ENCODE measurements at regions not wholly inside any gene's neighbourhood (a gene's known extent, or its start where the extent isn't known, plus 50 kb on each side); places are given as distances from the start of the nearest gene placed in this dataset.

- H3K27ac ChIP-seq (ENCODE audit: low read length): no peak overlapping the region
- no peaks in the 10 kb centered on the region for H3K9me3 ChIP-seq (replicated peaks; ENCODE audit: control insufficient read depth, low read depth, low read length)
- DNase-seq: no peak
- no peaks in the 10 kb centered on the region for H3K36me3 ChIP-seq (ENCODE audit: control insufficient read depth, insufficient read depth, low read length)
- no peaks in the 10 kb centered on the region for H3K4me1 ChIP-seq (ENCODE audit: control insufficient read depth, insufficient read depth, low read length)
- no CpG with 5 or more reads among the region's 3 CpGs for WGBS (ENCODE audit: insufficient coverage)
- no peak overlapping the region for H3K4me3 ChIP-seq (ENCODE audit: low read length)
- no peaks in the 10 kb centered on the region for H3K27me3 ChIP-seq (ENCODE audit: control insufficient read depth, insufficient read depth, low read length)
These were observed 377.5 kb downstream of the CENPC start for GRCh38 chr4:67167849-67168248.

- H3K4me3 ChIP-seq (ENCODE audit: low read length): no peak overlapping the region
- H3K9me3 ChIP-seq (replicated peaks; ENCODE audit: control insufficient read depth, low read depth, low read length): no peaks in the 10 kb centered on the region
- no peaks in the 10 kb centered on the region for H3K36me3 ChIP-seq (ENCODE audit: control insufficient read depth, insufficient read depth, low read length)
- no peak for DNase-seq
- no peak overlapping the region for H3K27ac ChIP-seq (ENCODE audit: low read length)
- WGBS (ENCODE audit: insufficient coverage): no CpG with 5 or more reads among the region's 2 CpGs
- H3K27me3 ChIP-seq (ENCODE audit: control insufficient read depth, insufficient read depth, low read length): no peaks in the 10 kb centered on the region
- H3K4me1 ChIP-seq (ENCODE audit: control insufficient read depth, insufficient read depth, low read length): no peaks in the 10 kb centered on the region
These were observed 382.6 kb downstream of the CENPC start for GRCh38 chr4:67162690-67163089.

DNA sequence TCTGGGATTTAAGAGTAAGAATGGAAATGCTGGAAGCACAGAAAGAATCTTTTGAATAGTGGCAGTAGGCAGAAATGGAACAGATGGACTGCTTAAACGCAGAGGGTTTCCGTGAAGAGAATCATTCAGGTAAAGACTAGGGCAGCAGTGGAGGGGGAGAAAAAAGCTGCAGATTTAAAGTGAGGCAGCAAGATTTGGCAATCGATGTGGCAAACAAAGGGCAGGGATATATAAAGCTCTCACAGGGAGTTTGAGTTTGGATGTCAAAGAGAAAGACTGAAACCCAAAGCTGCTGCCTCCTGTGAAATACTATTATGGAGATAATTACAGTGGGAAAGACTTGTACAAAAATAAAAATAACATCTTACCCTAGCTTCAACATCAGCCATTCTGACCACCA, 384.0 kb downstream of the CENPC start:
- no peak for DNase-seq
- no peaks in the 10 kb centered on the region for H3K27me3 ChIP-seq (ENCODE audit: control insufficient read depth, insufficient read depth, low read length)
- no peak overlapping the region for H3K27ac ChIP-seq (ENCODE audit: low read length)
- no peak overlapping the region for H3K4me3 ChIP-seq (ENCODE audit: low read length)
- H3K36me3 ChIP-seq (ENCODE audit: control insufficient read depth, insufficient read depth, low read length): no peaks in the 10 kb centered on the region
- no peaks in the 10 kb centered on the region for H3K9me3 ChIP-seq (replicated peaks; ENCODE audit: control insufficient read depth, low read depth, low read length)
- no peaks in the 10 kb centered on the region for H3K4me1 ChIP-seq (ENCODE audit: control insufficient read depth, insufficient read depth, low read length)
- WGBS (ENCODE audit: insufficient coverage): 67% methylated on average over 3 of the region's 3 CpGs

DNA sequence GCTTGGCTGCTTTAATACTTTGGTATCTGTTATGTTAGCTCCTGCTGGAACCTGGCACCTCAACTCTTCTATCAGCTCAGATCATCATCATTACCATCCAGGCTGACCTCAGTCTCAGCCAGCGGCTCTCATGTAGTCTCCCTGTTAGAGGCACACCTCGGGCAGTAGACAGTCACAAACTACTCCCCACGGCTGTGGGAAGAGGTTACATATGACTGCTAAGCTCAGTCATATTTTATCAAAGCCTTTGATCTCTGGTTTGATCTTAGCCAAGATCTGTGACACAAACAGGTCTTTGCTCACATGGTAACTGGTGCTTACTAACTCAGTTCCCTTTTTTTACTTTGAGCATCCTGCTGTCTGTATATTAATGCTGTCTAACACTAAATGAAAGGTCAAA, 384.9 kb downstream of the CENPC start:
- H3K27ac ChIP-seq (ENCODE audit: low read length): no peak overlapping the region

GRCh38 chr4:67158666-67159065, 386.6 kb downstream of the CENPC start:
- Histone ChIP-seq H3K27me3 (ENCODE audit: control insufficient read depth, insufficient read depth, low read length) (no peaks in the 10 kb centered on the region), H3K36me3 (ENCODE audit: control insufficient read depth, insufficient read depth, low read length) (no peaks in the 10 kb centered on the region), H3K9me3 (replicated peaks; ENCODE audit: control insufficient read depth, low read depth, low read length) (no peaks in the 10 kb centered on the region), H3K27ac (ENCODE audit: low read length) (no peak overlapping the region), H3K4me3 (ENCODE audit: low read length) (no peak overlapping the region), H3K4me1 (ENCODE audit: control insufficient read depth, insufficient read depth, low read length) (no peaks in the 10 kb centered on the region)
- DNase-seq: peak; percentile 53
- no CpG with 5 or more reads among the region's 1 CpG for WGBS (ENCODE audit: insufficient coverage)

More for the DNA sequence above, 384.9 kb downstream of the CENPC start:
- no peaks in the 10 kb centered on the region for H3K9me3 ChIP-seq (replicated peaks; ENCODE audit: control insufficient read depth, low read depth, low read length)
- WGBS (ENCODE audit: insufficient coverage): 20% methylated on average over 1 of the region's 3 CpGs
- no peaks in the 10 kb centered on the region for H3K36me3 ChIP-seq (ENCODE audit: control insufficient read depth, insufficient read depth, low read length)
- no peak for DNase-seq
- no peak overlapping the region for H3K4me3 ChIP-seq (ENCODE audit: low read length)
- H3K27me3 ChIP-seq (ENCODE audit: control insufficient read depth, insufficient read depth, low read length): no peaks in the 10 kb centered on the region
- H3K4me1 ChIP-seq (ENCODE audit: control insufficient read depth, insufficient read depth, low read length): no peaks in the 10 kb centered on the region

DNA sequence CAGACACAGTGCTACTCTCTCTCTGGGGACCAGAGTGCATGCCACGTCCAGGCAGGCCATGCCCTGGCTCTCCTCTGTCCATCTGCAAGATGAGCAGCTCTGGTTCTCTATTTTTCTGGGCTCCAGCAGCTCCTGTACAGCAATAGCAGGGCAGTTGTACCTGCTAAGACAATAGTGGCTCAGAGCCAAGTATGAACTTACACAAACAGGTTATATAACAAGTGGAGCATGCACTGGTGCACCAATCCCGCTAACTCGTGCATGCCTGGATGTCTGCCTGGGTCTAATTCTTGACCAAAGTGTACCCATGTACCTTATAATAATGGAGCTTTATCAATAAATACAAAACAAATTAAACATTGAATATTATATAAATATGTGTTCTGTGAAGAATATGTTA, 392.3 kb downstream of the CENPC start:
- no peaks in the 10 kb centered on the region for H3K4me1 ChIP-seq (ENCODE audit: control insufficient read depth, insufficient read depth, low read length)
- no peaks in the 10 kb centered on the region for H3K9me3 ChIP-seq (replicated peaks; ENCODE audit: control insufficient read depth, low read depth, low read length)
- no peaks in the 10 kb centered on the region for H3K36me3 ChIP-seq (ENCODE audit: control insufficient read depth, insufficient read depth, low read length)
- H3K4me3 ChIP-seq (ENCODE audit: low read length): no peak overlapping the region
- H3K27ac ChIP-seq (ENCODE audit: low read length): no peak overlapping the region
- 67% methylated on average over 1 of the region's 3 CpGs for WGBS (ENCODE audit: insufficient coverage)
- peak; percentile 5 for DNase-seq
- H3K27me3 ChIP-seq (ENCODE audit: control insufficient read depth, insufficient read depth, low read length): no peaks in the 10 kb centered on the region

DNA sequence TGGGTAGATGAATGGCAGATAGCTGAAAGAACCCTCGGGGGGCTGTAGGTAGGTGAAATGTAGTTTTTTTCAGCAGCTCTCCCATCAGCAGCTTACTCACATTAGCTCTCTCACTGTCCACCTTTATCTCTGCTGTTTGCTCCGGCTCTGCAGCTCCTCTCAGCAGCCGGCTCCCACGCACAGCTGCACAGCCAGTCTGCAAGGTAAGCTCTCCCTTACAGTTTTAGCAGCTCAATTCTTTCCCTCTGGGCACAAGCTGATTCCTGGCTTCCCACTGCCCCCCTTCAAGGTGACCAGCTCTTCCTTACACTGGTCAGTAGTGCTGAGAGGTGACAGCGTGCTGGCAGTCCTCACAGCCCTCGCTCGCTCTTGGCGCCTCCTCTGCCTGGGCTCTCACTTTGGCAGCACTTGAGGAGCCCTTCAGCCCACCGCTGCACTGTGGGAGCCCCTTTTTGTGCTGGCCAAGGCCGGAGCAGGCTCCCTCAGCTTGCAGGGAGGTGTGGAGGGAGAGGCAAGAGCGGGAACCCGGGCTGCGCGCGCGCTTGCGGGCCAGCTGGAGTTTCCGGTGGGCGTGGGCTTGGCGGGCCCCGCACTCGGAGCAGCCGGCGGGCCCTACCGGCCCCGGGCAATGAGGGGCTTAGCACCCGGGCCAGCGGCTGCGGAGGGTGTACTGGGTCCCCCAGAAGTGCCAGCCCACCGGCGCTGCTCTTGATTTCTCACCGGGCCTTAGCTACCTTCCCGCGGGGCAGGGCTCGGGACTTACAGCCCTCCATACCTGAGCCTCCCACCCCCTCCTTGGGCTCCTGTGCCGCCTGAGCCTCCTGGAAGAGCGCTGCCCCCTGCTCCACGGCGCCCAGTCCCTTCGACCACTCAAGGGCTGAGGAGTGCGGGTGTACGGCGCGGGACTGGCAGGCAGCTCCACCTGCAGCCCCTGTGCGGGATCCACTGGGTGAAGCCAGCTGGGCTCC, 393.6 kb downstream of the CENPC start:
- H3K9me3 ChIP-seq (replicated peaks; ENCODE audit: control insufficient read depth, low read depth, low read length): no peaks in the 10 kb centered on the region
- no peak for DNase-seq
- no peak overlapping the region for H3K4me3 ChIP-seq (ENCODE audit: low read length)
- H3K27ac ChIP-seq (ENCODE audit: low read length): no peak overlapping the region
- no peaks in the 10 kb centered on the region for H3K4me1 ChIP-seq (ENCODE audit: control insufficient read depth, insufficient read depth, low read length)
- H3K36me3 ChIP-seq (ENCODE audit: control insufficient read depth, insufficient read depth, low read length): no peaks in the 10 kb centered on the region
- WGBS (ENCODE audit: insufficient coverage): 74% methylated on average over 32 of the region's 45 CpGs
- no peaks in the 10 kb centered on the region for H3K27me3 ChIP-seq (ENCODE audit: control insufficient read depth, insufficient read depth, low read length)

DNA sequence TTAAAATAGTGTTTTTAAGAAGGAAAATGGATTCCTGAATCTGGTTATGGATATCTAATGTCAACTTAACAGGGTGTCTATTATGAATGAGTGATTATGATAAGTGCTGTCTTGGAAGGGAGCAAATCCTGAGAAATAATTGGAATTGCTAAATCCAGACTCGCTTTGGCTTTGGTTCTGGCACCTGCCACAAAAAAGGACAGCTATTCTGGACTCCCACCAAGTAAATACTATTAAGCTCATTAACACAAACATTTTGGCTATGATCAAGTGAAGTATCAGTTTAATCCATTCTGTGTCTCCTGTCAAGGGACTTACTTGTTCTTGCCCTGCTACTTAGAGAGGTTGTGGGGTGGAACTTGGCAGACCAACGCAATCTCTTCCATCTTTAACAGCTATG, 403.7 kb downstream of the CENPC start:
- Histone ChIP-seq H3K36me3 (ENCODE audit: control insufficient read depth, insufficient read depth, low read length) (no peaks in the 10 kb centered on the region), H3K4me3 (ENCODE audit: low read length) (no peak overlapping the region), H3K27me3 (ENCODE audit: control insufficient read depth, insufficient read depth, low read length) (no peaks in the 10 kb centered on the region), H3K27ac (ENCODE audit: low read length) (no peak overlapping the region), H3K9me3 (replicated peaks; ENCODE audit: control insufficient read depth, low read depth, low read length) (no peaks in the 10 kb centered on the region), H3K4me1 (ENCODE audit: control insufficient read depth, insufficient read depth, low read length) (no peaks in the 10 kb centered on the region)
- no peak for DNase-seq
- WGBS (ENCODE audit: insufficient coverage): no CpG with 5 or more reads among the region's 2 CpGs

DNA sequence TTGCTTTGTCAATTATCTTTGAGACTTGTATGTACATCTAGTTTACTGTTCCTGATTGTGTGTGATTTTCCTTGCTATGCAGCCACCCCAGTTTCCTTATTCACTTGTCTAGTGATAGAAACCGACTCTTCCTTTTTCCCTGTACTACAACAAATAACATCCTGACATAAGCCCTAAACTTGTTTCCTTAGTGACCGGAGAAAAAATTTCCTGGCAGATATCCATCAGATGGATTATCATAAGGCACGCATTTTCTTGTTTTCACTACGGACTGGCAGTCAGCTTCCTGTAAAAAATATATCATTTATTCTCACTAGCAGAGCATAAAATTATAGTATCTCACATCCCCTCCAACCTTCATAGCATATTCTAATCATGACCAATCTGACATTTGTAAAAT, 410.7 kb downstream of the CENPC start:
- 0% methylated on average over 1 of the region's 4 CpGs for WGBS (ENCODE audit: insufficient coverage)
- no peaks in the 10 kb centered on the region for H3K9me3 ChIP-seq (replicated peaks; ENCODE audit: control insufficient read depth, low read depth, low read length)
- DNase-seq: peak; percentile 44
- no peak overlapping the region for H3K27ac ChIP-seq (ENCODE audit: low read length)
- H3K27me3 ChIP-seq (ENCODE audit: control insufficient read depth, insufficient read depth, low read length): no peaks in the 10 kb centered on the region
- H3K4me3 ChIP-seq (ENCODE audit: low read length): no peak overlapping the region
- no peaks in the 10 kb centered on the region for H3K4me1 ChIP-seq (ENCODE audit: control insufficient read depth, insufficient read depth, low read length)
- H3K36me3 ChIP-seq (ENCODE audit: control insufficient read depth, insufficient read depth, low read length): no peaks in the 10 kb centered on the region

GRCh38 chr4:67133162-67133561, 412.1 kb downstream of the CENPC start:
- no peak for DNase-seq
- Histone ChIP-seq H3K27ac (ENCODE audit: low read length) (no peak overlapping the region), H3K27me3 (ENCODE audit: control insufficient read depth, insufficient read depth, low read length) (no peaks in the 10 kb centered on the region), H3K36me3 (ENCODE audit: control insufficient read depth, insufficient read depth, low read length) (no peaks in the 10 kb centered on the region), H3K4me1 (ENCODE audit: control insufficient read depth, insufficient read depth, low read length) (no peaks in the 10 kb centered on the region), H3K9me3 (replicated peaks; ENCODE audit: control insufficient read depth, low read depth, low read length) (no peaks in the 10 kb centered on the region), H3K4me3 (ENCODE audit: low read length) (no peak overlapping the region)
- no CpG with 5 or more reads among the region's 2 CpGs for WGBS (ENCODE audit: insufficient coverage)

Measured in muscle of leg (tissue), 3 donors.